GM12878 (cell line): ENCODE measurements at regions not wholly inside any gene's neighbourhood (a gene's known extent, or its start where the extent isn't known, plus 50 kb on each side); places are given as distances from the start of the nearest gene placed in this dataset.

Experiments
- ATAC-seq: fragments of 200-7000 bp; cut with Tn5 transposase; 3 replicates; pipeline ENCODE4 v1.9.1; 2020; ENCODE audit warnings: mild to moderate bottlenecking, moderate library complexity
- BruUV-seq: library from RNA; stranded (reverse); fragments of 400-500 nt; replicated peaks from 2 replicates; lab custom pipeline; 2021; lab: Mats Ljungman, UMichigan
- CTCF ChIA-PET: fragments of 300-600 bp; sonication (Branson Sonifier 250); formaldehyde crosslinking; extraction: SDS; loops from one replicate; lab custom pipeline; 2021; ENCODE audit warnings: inconsistent platforms; lab: Yijun Ruan, JAX
- POLR2A ChIA-PET: fragments of 350-600 bp; formaldehyde crosslinking; extraction: SDS; loops from one replicate; lab custom pipeline; 2021; ENCODE audit warnings: inconsistent platforms; lab: Charles Lee
- RAD21 ChIA-PET: fragments of 300-600 bp; sonication (Branson Sonifier 250); formaldehyde crosslinking; loops from one replicate; lab custom pipeline; 2023; ENCODE audit warnings: antibody characterized with exemption; ENCODE audit not compliant: unreplicated experiment; lab: Charles Lee
- SMC1A ChIA-PET: fragments of 300-600 bp; sonication (Branson Sonifier 250); formaldehyde crosslinking; loops from one replicate; lab custom pipeline; 2023; ENCODE audit not compliant: unreplicated experiment, uncharacterized antibody; lab: Charles Lee
- DNase-seq: peaks from one replicate; pipeline ENCODE4 v3.0.0-alpha.2; 2011; ENCODE audit warnings: low read depth, low spot score
- FAIRE-seq: peaks from 3 replicates; lab custom pipeline; 2011; peaks lifted over from hg19 to GRCh38; lab: Jason Lieb, UNC
- H2AFZ ChIP-seq: 2 replicates; pipeline ENCODE4 v1.6.0; 2011; ENCODE audit warnings: low read depth, low read length, control low read depth; ENCODE audit not compliant: control insufficient read depth
- H3K27ac ChIP-seq: 2 replicates; pipeline ENCODE4 v1.5.1; 2011; ENCODE audit warnings: control low read depth; ENCODE audit not compliant: control insufficient read depth, insufficient read depth
- H3K27me3 ChIP-seq, 2 experiments: replicated peaks in 1 of 2; 2 replicates each; pipeline versions ENCODE4 v1.6.0 to v1.6.1; 2011; ENCODE audit warnings: low read length in 1 of 2; ENCODE audit not compliant: control insufficient read depth in 2 of 2, insufficient read depth in 2 of 2
- H3K36me3 ChIP-seq, 2 experiments: 2 replicates each; pipeline ENCODE4 v1.5.1; 2011; ENCODE audit warnings: low read length in 1 of 2; ENCODE audit not compliant: control insufficient read depth in 2 of 2, insufficient read depth in 2 of 2
- H3K4me1 ChIP-seq: 2 replicates; pipeline ENCODE4 v1.6.1; 2011; ENCODE audit warnings: mild to moderate bottlenecking, low read length, moderate library complexity, mixed read lengths; ENCODE audit not compliant: control insufficient read depth, insufficient read depth
- H3K4me2 ChIP-seq: 2 replicates; pipeline ENCODE4 v1.6.0; 2011; ENCODE audit warnings: control low read depth; ENCODE audit not compliant: control insufficient read depth, insufficient read depth
- H3K4me3 ChIP-seq: fragments of 200-600 bp; sonication (generic); 2 replicates; pipeline ENCODE4 v1.5.1; 2016
- H3K79me2 ChIP-seq: 2 replicates; pipeline ENCODE4 v1.6.0; 2011; ENCODE audit warnings: low read length; ENCODE audit not compliant: control insufficient read depth, insufficient read depth
- H3K9ac ChIP-seq: 2 replicates; pipeline ENCODE4 v1.8.0; 2011; ENCODE audit warnings: low read length, control low read depth, mixed read lengths; ENCODE audit not compliant: control insufficient read depth, insufficient read depth
- H3K9me3 ChIP-seq: replicated peaks from 3 replicates; pipeline ENCODE4 v1.5.1; 2011; ENCODE audit warnings: mild to moderate bottlenecking, low read length; ENCODE audit not compliant: control insufficient read depth, insufficient read depth
- H4K20me1 ChIP-seq: 2 replicates; pipeline ENCODE4 v1.6.0; 2011; ENCODE audit not compliant: control insufficient read depth, insufficient read depth
- ATF7 ChIP-seq: fragments of 450-650 bp; IDR thresholded peaks from 2 replicates; pipeline ENCODE4 v1.6.1; 2016; ENCODE audit warnings: low read depth, mild to moderate bottlenecking
- CHD2 ChIP-seq: IDR thresholded peaks from 2 replicates; pipeline ENCODE4 v1.6.1; 2011; ENCODE audit warnings: low read depth, low read length, improper control_type of control experiment, borderline replicate concordance
- CHD4 ChIP-seq: fragments of 200-600 bp; sonication (generic); IDR thresholded peaks from 2 replicates; pipeline ENCODE4 v1.6.1; 2016; ENCODE audit warnings: mild to moderate bottlenecking
- EP300 ChIP-seq, 2 experiments: fragments of 150-350 bp in 1 of 2; IDR thresholded peaks; 2 replicates each; pipeline ENCODE4 v1.6.1; 2011 to 2012; ENCODE audit warnings: low read depth in 2 of 2, low read length in 2 of 2, borderline replicate concordance in 1 of 2, improper control_type of control experiment in 1 of 2, inconsistent platforms in 1 of 2; ENCODE audit not compliant: control insufficient read depth in 1 of 2
- ESRRA ChIP-seq: IDR thresholded peaks from 2 replicates; pipeline ENCODE4 v1.6.1; 2012; ENCODE audit warnings: mild to moderate bottlenecking, low read length, improper control_type of control experiment
- IRF4 ChIP-seq: IDR thresholded peaks from 2 replicates; pipeline ENCODE4 v1.6.1; 2011; ENCODE audit warnings: low read depth, low read length
- IRF5 ChIP-seq: fragments of 450-650 bp; IDR thresholded peaks from 2 replicates; pipeline ENCODE4 v1.6.1; 2017; ENCODE audit warnings: borderline replicate concordance
- NR2C2 ChIP-seq: IDR thresholded peaks from 2 replicates; pipeline ENCODE4 v1.6.1; 2011; ENCODE audit warnings: borderline replicate concordance, low read depth; ENCODE audit not compliant: control insufficient read depth, insufficient read length
- PRDM15 ChIP-seq: fragments of 450-650 bp; formaldehyde crosslinking; IDR thresholded peaks from 2 replicates; pipeline ENCODE4 v1.4.0; 2020; ENCODE audit warnings: mild to moderate bottlenecking, moderate library complexity
- REST ChIP-seq: IDR thresholded peaks from 2 replicates; pipeline ENCODE4 v1.6.1; 2012; ENCODE audit warnings: mild to moderate bottlenecking, low read depth, low read length
- TCF3 ChIP-seq: IDR thresholded peaks from 2 replicates; pipeline ENCODE4 v1.6.1; 2012; ENCODE audit warnings: low read depth, mild to moderate bottlenecking, low read length, borderline replicate concordance; ENCODE audit not compliant: insufficient read depth
- WGBS: methylation state at CpG from one replicate; pipeline ENCODE4 v1.1.6; 2016; ENCODE audit warnings: low lambda C conversion rate; ENCODE audit not compliant: insufficient replicate concordance, insufficient coverage; ENCODE audit errors: missing lambda C conversion rate; 5-methylcytosine and 5-hydroxymethylcytosine counted together
- in situ Hi-C: fragments of 300-500 bp; cut with MboI; formaldehyde crosslinking; loops from 9 replicates; pipeline ENCODE4 v1.14.3; 2018; ENCODE audit warnings: mixed read lengths
- intact Hi-C: fragments of 100-400 bp; cut with micrococcal nuclease; formaldehyde crosslinking; loops from one replicate; pipeline ENCODE4 v1.14.2; 2022; ENCODE audit not compliant: unreplicated experiment

GRCh38 chr14:44653641-44654040 lies 146.6 kb upstream of the FSCB start:
- BruUV-seq: no TSS peak

More at GRCh38 chr14:44653641-44654040, 146.6 kb upstream of the FSCB start:
- Histone ChIP-seq H3K36me3 (no peaks in the 10 kb centered on the region), H3K4me1 (no peaks in the 10 kb centered on the region), H3K27ac (no peak overlapping the region), H3K4me2 (no peak overlapping the region), H4K20me1 (no peaks in the 10 kb centered on the region), H3K9ac (no peak overlapping the region), H3K4me3 (no peak overlapping the region), H3K79me2 (no peaks in the 10 kb centered on the region), H3K9me3 (no peaks in the 10 kb centered on the region), H3K27me3 (no peaks in the 10 kb centered on the region), H2AFZ (no peak overlapping the region)
- intact Hi-C loops (no loop called here), in situ Hi-C loops (no loop called here)
- ATAC-seq (no peak), DNase-seq (no peak), FAIRE-seq (no peak)
- SMC1A ChIA-PET: no interaction called here
- 20% methylated on average over 3 of the region's 3 CpGs for WGBS
- RAD21 ChIA-PET: no interaction called here
- POLR2A ChIA-PET: no interaction called here
- CTCF ChIA-PET: no interaction called here
- no peak for TF ChIP-seq IRF4
- TF ChIP-seq PRDM15 (CRISPR knock-in tag): no peak
- no peak for TF ChIP-seq EP300 (IDR thresholded peaks at IDR 0.05; ENCODE audit: borderline replicate concordance in 1 of 2, control insufficient read depth in 1 of 2, low read depth in 2 of 2, low read length in 2 of 2)
- TF ChIP-seq NR2C2: no peak
- no peak for TF ChIP-seq ESRRA
- TF ChIP-seq TCF3: no peak
- no peak for TF ChIP-seq CHD4
- no peak for TF ChIP-seq IRF5
- no peak for TF ChIP-seq REST
- no peak for TF ChIP-seq CHD2
- TF ChIP-seq ATF7: no peak
